Endometrium (tissue), 2 donors: ENCODE measurements at regions not wholly inside any gene's neighbourhood (a gene's known extent, or its start where the extent isn't known, plus 50 kb on each side); places are given as distances from the start of the nearest gene placed in this dataset.

Experiments
- FAIRE-seq: peaks from 2 replicates; lab custom pipeline; 2012; peaks lifted over from hg19 to GRCh38; lab: Jason Lieb, UNC
- donor health status: control.
- donor health status: control.

GRCh38 chrX:22325096-22325495 lies 52.4 kb downstream of the CBLL2 start:
- FAIRE-seq: no peak

GRCh38 chrX:22329783-22330182 lies 57.1 kb downstream of the CBLL2 start:
- no peak for FAIRE-seq

GRCh38 chrX:22338740-22339139 lies 66.0 kb downstream of the CBLL2 start:
- no peak for FAIRE-seq

GRCh38 chrX:22339459-22339858 lies 66.7 kb downstream of the CBLL2 start:
- no peak for FAIRE-seq

GRCh38 chrX:22340022-22340616 lies 67.4 kb downstream of the CBLL2 start:
- FAIRE-seq: no peak

- FAIRE-seq: no peak
Observed at GRCh38 chrX:22343192-22343591, 70.5 kb downstream of the CBLL2 start.

- no peak for FAIRE-seq
Observed at GRCh38 chrX:22345884-22346283, 73.2 kb downstream of the CBLL2 start.

- FAIRE-seq: no peak
Observed at GRCh38 chrX:22347491-22347890, 74.8 kb downstream of the CBLL2 start.

GRCh38 chrX:22349116-22349515 lies 76.4 kb downstream of the CBLL2 start:
- no peak for FAIRE-seq

GRCh38 chrX:22351076-22351475 lies 78.4 kb downstream of the CBLL2 start:
- no peak for FAIRE-seq

GRCh38 chrX:22351966-22352365 lies 79.3 kb downstream of the CBLL2 start:
- no peak for FAIRE-seq

GRCh38 chrX:22357621-22358020 lies 84.9 kb downstream of the CBLL2 start:
- FAIRE-seq: no peak

- no peak for FAIRE-seq
Observed at GRCh38 chrX:22360129-22360528, 87.4 kb downstream of the CBLL2 start.

- no peak for FAIRE-seq
Observed at GRCh38 chrX:22365460-22365859, 92.7 kb downstream of the CBLL2 start.

GRCh38 chrX:22366166-22366702 lies 93.5 kb downstream of the CBLL2 start:
- FAIRE-seq: no peak

- FAIRE-seq: no peak
Observed at GRCh38 chrX:22366906-22367305, 94.2 kb downstream of the CBLL2 start.

GRCh38 chrX:22373094-22373493 lies 100.4 kb downstream of the CBLL2 start:
- no peak for FAIRE-seq

GRCh38 chrX:22373766-22374165 lies 101.1 kb downstream of the CBLL2 start:
- FAIRE-seq: no peak

GRCh38 chrX:22376369-22376768 lies 103.7 kb downstream of the CBLL2 start:
- no peak for FAIRE-seq

GRCh38 chrX:22378296-22378695 lies 105.6 kb downstream of the CBLL2 start:
- FAIRE-seq: no peak

- no peak for FAIRE-seq
Observed at GRCh38 chrX:22383988-22384387, 111.3 kb downstream of the CBLL2 start.

GRCh38 chrX:22389556-22390179 lies 117.0 kb downstream of the CBLL2 start:
- peak; percentile 80 for FAIRE-seq

- FAIRE-seq: no peak
Observed at GRCh38 chrX:22392133-22392948, 119.6 kb downstream of the CBLL2 start.
